ENCODE measurements at regions not wholly inside any gene's neighbourhood (a gene's known extent, or its start where the extent isn't known, plus 50 kb on each side); places are given as distances from the start of the nearest gene placed in this dataset.

DNA sequence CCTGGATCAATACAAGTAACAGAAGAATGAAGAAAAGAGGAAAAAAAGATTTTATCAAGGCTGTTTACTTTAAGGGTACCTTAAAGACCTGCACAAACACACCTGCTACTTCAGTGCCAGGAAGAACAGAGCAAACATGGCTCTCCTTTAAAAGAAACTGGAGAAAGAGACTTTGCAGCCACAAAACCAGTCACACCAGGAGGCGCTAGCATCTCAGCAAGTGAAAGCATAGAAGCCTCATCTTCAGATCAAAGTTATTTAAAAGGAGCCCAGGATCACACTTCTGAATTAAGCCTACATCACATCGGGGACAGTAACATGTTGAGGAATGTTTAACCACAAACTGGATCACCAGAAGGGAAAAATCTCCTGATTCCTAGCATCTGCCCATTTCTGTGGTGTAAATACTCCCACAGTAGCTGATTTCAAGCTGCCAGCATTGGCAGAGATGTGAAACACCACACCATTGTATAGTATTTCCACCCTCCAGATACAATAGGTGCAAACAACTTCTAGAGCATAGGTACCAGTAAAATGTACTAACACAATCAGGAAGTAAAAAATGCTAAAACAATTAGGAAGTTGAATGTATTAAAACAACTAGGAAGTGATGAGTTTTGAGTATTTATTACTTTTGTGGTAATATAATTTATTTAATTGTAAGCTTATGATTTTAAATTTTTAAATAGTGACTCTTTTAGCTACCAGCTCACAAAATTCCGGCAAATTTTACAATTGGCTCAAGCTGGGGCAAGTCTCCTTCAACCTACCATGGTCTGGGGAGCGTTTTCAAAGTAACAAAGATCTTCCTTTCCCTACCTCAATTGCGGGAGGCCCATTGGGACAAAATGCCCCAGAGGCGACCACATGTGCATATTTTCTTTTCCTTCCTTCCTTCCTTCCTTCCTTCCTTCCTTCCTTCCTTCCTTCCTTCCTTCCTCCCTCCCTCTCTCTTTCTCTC is 105.3 kb upstream of the CLDN14 start:
- Mint-ChIP-seq H3K27me3 (ENCODE audit: low read depth) (no peaks in the 10 kb centered on the region), H3K4me3 (ENCODE audit: low read depth) (no peak overlapping the region), H3K27ac (no peak overlapping the region), H3K36me3 (ENCODE audit: low read depth) (no peaks in the 10 kb centered on the region), H3K4me1 (ENCODE audit: low read depth) (peaks cover 5% of the 10 kb centered on the region), H3K9me3 (no peaks in the 10 kb centered on the region)
- intact Hi-C loops (cut with micrococcal nuclease), result no loop called here
- DNase-seq (ENCODE audit: low spot score), result no peak

DNA sequence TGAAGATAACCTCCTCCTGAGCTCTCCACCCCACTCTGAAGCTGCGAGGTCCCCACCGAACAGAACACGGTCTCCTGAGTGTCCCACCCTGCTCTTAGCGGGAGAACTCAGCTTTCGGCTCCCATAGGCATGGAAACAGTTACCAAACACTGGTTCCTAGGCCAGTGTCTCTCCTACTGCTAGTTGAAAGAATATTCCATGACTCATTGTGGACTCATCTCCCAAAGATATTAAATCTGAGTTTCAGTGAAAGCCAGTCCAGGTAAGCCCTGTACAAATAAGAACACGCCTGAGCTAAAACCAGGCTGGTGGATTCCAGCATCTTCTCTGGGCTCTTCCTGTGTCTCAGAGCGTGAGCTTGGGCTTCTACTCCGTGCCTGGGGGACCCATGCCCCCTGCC is 107.5 kb upstream of the CLDN14 start:
- H3K27ac Mint-ChIP-seq, result no peak overlapping the region
- H3K4me3 Mint-ChIP-seq (ENCODE audit: low read depth), result no peak overlapping the region
- peaks cover 5% of the 10 kb centered on the region for H3K4me1 Mint-ChIP-seq (ENCODE audit: low read depth)
- no peaks in the 10 kb centered on the region for H3K27me3 Mint-ChIP-seq (ENCODE audit: low read depth)
- no peaks in the 10 kb centered on the region for H3K36me3 Mint-ChIP-seq (ENCODE audit: low read depth)
- DNase-seq (ENCODE audit: low spot score), result no peak
- intact Hi-C loops (cut with micrococcal nuclease), result no loop called here
- H3K9me3 Mint-ChIP-seq, result no peaks in the 10 kb centered on the region

DNA sequence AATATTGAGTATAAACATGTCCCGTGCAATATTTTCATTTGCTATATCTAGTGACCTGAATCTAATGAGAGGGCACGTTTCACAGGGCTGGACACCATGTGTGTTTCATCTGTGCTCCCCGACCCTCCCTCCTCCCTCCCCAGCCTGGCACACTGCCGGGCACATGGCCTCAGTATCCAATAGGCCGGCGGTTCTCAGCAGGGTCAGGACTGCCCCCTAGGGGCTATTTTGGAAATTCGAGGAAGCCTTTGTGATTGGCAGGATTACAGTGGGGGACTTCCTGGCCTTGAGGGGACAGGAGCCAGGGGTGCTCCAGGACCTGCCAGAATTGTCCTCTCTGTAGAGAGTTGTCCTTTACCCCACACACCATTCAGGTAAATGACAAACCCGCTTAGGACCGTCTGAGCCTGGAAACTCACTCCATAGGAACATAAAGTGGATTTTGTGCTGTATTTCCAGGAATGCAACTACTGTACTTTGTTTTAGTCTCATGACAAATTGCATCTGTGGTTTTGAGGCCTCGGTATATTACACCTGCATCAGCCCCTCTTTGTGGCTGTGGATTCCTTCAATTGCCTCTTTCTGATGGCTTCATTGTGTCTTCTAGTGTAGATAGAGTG is 109.5 kb upstream of the SIM2 start:
- Mint-ChIP-seq H3K27ac (no peak overlapping the region), H3K4me1 (ENCODE audit: low read depth) (peaks cover 5% of the 10 kb centered on the region)
- intact Hi-C loops (cut with micrococcal nuclease), result loop anchor here (1.0 to 2.0 kb wide), 2 partner anchors 85 to 169 kb away; no protein-coding TSS in a partner anchor

DNA sequence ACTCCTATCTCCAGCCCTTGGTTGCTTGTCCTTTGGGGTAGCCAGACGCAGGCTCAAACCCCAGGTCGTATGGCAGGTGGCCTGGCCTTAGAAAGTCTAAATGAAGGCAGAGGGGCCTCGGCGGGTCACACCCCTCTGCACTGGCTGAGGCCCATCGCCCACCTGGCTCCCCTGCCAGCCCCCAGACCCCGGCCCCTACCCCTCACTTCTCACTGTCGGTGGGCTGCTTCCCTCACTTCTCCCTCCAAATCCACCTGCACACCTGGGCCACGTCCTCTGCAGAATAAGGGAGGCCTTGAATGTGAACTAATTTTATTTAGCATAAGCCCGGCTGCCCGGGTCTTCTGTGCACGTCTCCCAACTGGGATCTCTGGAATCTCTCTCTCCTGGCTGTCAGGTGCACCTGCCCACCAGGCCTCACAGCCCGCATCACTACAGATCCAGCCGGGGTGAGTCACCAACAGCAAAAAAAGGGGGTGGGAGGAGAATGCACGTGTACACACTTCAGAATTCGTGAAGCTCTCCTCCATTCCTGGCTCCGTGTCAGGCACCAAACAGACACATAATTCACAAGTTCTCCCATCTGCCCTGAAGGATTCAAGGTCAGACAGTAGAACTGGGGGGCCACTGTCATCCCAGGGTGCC is 107.5 kb upstream of the SIM2 start:
- intact Hi-C loops (cut with micrococcal nuclease), result no loop called here
- H3K4me3 Mint-ChIP-seq (ENCODE audit: low read depth), result no peak overlapping the region
- no peak overlapping the region for H3K27ac Mint-ChIP-seq
- DNase-seq (ENCODE audit: low spot score), result no peak
- peaks cover 2% of the 10 kb centered on the region for H3K27me3 Mint-ChIP-seq (ENCODE audit: low read depth)
- no peaks in the 10 kb centered on the region for H3K9me3 Mint-ChIP-seq
- no peaks in the 10 kb centered on the region for H3K4me1 Mint-ChIP-seq (ENCODE audit: low read depth)
- no peaks in the 10 kb centered on the region for H3K36me3 Mint-ChIP-seq (ENCODE audit: low read depth)

More for the DNA sequence above, 109.5 kb upstream of the SIM2 start:
- H3K4me3 Mint-ChIP-seq (ENCODE audit: low read depth), result no peak overlapping the region
- peak; percentile 23 for DNase-seq (ENCODE audit: low spot score)
- H3K9me3 Mint-ChIP-seq, result no peaks in the 10 kb centered on the region
- H3K36me3 Mint-ChIP-seq (ENCODE audit: low read depth), result no peaks in the 10 kb centered on the region
- no peaks in the 10 kb centered on the region for H3K27me3 Mint-ChIP-seq (ENCODE audit: low read depth)

DNA sequence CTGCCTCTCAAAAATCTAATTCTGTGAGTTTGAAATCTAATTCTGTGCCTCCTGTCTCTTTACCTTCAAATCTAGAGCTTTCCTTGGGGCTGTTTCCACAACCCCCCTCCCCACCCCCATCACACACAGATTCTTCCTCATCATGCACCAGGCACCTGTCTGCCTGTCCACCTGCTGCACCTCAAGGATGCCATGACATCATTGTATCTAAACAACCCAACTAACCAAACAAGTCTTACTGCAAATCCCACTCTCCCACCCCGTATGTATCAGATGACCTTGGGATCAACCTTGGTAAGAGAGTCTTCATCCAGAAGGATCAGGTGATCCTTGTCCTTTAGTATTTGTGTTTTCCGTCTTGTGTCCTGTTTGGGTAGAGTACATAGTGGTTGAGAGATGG is 102.7 kb upstream of the SIM2 start:
- no peak for DNase-seq (ENCODE audit: low spot score)
- H3K27ac Mint-ChIP-seq, result no peak overlapping the region
- H3K27me3 Mint-ChIP-seq (ENCODE audit: low read depth), result peaks cover 2% of the 10 kb centered on the region
- no peaks in the 10 kb centered on the region for H3K4me1 Mint-ChIP-seq (ENCODE audit: low read depth)
- no peak overlapping the region for H3K4me3 Mint-ChIP-seq (ENCODE audit: low read depth)
- intact Hi-C loops (cut with micrococcal nuclease), result no loop called here
- H3K9me3 Mint-ChIP-seq, result no peaks in the 10 kb centered on the region
- no peaks in the 10 kb centered on the region for H3K36me3 Mint-ChIP-seq (ENCODE audit: low read depth)

DNA sequence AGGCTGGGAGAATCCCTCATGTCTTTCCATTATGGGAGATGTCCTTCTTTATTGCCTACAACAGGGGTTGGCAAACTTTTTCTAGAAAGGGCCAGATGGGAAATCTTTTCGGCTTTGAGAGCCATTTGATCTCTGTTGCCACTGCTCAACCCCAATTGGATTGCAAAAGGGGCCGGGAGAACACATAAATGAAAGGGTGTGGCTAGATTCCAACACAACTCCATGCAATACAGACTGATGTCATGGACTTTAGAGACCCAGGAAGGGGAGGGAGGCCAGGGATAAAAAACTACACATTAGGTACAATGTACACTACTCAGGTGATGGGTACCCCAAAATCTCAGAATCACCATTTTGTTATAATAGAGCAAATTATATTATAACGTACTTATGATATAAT is 97.6 kb upstream of the SIM2 start:
- H3K27ac Mint-ChIP-seq, result no peak overlapping the region
- intact Hi-C loops (cut with micrococcal nuclease), result no loop called here
- H3K4me3 Mint-ChIP-seq (ENCODE audit: low read depth), result no peak overlapping the region
- H3K9me3 Mint-ChIP-seq, result no peaks in the 10 kb centered on the region
- DNase-seq (ENCODE audit: low spot score), result no peak
- no peaks in the 10 kb centered on the region for H3K36me3 Mint-ChIP-seq (ENCODE audit: low read depth)
- H3K4me1 Mint-ChIP-seq (ENCODE audit: low read depth), result no peaks in the 10 kb centered on the region
- H3K27me3 Mint-ChIP-seq (ENCODE audit: low read depth), result no peaks in the 10 kb centered on the region

DNA sequence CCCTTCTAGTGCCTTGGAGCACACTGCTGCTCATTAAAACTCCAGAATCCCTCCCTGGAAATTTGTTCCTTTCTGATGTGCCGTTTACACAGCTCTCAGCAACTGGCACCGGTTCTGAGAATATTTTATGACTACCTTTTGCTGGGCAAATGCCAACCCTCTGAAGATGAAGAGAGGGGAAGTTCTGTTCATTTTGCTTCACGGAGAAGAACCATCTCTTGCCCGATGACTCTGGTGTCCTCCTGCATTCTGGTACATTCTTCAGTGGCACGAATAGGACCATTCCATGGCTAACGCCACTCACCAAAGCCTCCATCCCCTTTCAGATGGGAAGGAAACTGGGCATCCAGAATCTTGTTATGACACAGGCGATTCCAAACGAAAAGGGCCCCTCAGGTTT is 96.2 kb upstream of the SIM2 start:
- no peaks in the 10 kb centered on the region for H3K36me3 Mint-ChIP-seq (ENCODE audit: low read depth)
- no peaks in the 10 kb centered on the region for H3K9me3 Mint-ChIP-seq
- DNase-seq (ENCODE audit: low spot score), result no peak
- no peaks in the 10 kb centered on the region for H3K4me1 Mint-ChIP-seq (ENCODE audit: low read depth)
- H3K4me3 Mint-ChIP-seq (ENCODE audit: low read depth), result no peak overlapping the region
- no peak overlapping the region for H3K27ac Mint-ChIP-seq
- H3K27me3 Mint-ChIP-seq (ENCODE audit: low read depth), result no peaks in the 10 kb centered on the region
- intact Hi-C loops (cut with micrococcal nuclease), result no loop called here

DNA sequence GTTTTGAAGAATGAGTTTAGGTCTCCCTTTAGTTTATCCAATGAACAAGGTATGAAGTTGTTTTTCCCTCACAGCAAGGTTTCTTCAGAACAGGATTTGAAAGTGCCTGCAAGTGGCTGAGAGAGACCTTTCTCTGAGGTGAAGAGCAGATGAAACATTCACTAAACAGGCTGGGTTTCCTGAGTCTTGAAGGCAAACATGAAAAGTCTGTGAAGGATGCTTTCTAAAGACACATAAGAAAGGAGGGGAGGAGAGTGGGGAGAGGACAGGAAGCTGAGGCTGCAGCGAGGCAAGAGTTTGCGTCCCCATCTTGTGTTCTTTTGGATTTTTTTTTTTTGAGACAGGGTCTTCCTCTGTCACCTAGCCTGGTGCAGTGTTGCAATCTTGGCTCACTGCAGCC is 95.7 kb upstream of the SIM2 start:
- H3K4me3 Mint-ChIP-seq (ENCODE audit: low read depth), result no peak overlapping the region
- intact Hi-C loops (cut with micrococcal nuclease), result no loop called here
- no peak overlapping the region for H3K27ac Mint-ChIP-seq
- no peaks in the 10 kb centered on the region for H3K9me3 Mint-ChIP-seq
- no peaks in the 10 kb centered on the region for H3K4me1 Mint-ChIP-seq (ENCODE audit: low read depth)
- H3K27me3 Mint-ChIP-seq (ENCODE audit: low read depth), result no peaks in the 10 kb centered on the region
- DNase-seq (ENCODE audit: low spot score), result no peak
- no peaks in the 10 kb centered on the region for H3K36me3 Mint-ChIP-seq (ENCODE audit: low read depth)

DNA sequence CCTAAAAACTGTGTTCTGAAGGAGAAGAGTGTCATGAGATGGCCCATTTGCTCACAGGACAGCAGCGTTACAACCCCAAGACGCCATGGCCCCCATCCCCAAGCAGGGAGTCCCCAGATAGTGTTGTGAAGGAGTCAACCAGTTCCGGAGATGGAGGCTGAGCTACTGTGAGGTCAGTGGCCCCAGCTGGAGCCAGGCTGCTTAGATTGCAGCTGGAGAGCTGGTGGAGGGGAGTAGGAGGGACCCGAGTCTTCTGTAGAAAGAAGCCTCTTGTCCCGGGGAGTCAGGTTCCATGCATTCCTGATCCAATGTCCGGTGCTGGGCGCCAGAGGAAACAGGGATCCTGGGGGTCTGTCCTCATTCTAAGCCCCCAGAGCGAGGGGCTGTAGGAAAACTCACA is 93.5 kb upstream of the SIM2 start:
- DNase-seq (ENCODE audit: low spot score), result no peak
- intact Hi-C loops (cut with micrococcal nuclease), result no loop called here
- no peaks in the 10 kb centered on the region for H3K36me3 Mint-ChIP-seq (ENCODE audit: low read depth)
- peaks cover 1% of the 10 kb centered on the region for H3K27me3 Mint-ChIP-seq (ENCODE audit: low read depth)
- H3K9me3 Mint-ChIP-seq, result no peaks in the 10 kb centered on the region
- H3K4me1 Mint-ChIP-seq (ENCODE audit: low read depth), result no peaks in the 10 kb centered on the region
- H3K4me3 Mint-ChIP-seq (ENCODE audit: low read depth), result no peak overlapping the region
- no peak overlapping the region for H3K27ac Mint-ChIP-seq

DNA sequence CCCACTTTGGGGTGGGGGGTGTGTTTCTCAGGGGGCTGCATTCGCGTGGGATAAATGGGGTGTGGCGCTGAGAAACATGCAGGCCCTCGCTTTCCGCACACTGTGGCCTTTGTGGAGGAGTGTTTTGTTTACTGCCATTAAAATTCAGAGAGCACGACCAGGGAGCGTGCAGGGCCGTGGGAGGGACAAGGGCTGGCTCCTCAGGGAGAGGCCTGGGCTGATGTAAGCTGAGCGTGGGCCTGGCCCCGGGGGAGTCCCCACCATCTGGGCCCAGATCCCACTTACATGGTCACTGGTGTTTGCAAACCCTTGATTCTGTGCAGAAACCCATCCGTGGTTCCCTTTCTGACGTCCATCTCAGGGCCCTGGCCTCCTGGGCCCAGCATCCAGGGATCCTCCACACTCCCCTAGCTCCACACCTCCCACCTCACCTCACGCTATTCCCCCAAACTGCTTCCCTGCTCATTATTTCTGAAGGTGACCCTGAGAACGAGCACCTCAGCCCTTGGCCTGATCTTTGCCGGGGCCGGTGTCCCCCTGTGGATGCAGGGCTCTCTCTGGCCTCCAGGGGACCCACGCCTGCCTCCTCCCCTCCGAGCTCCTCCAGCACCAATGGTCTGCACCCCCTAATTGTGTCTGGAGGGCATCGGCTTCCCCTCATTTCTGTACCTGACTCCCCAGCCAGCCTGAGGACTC is 92.5 kb upstream of the SIM2 start:
- Mint-ChIP-seq H3K9me3 (no peaks in the 10 kb centered on the region), H3K27ac (no peak overlapping the region), H3K27me3 (ENCODE audit: low read depth) (peaks cover 1% of the 10 kb centered on the region), H3K36me3 (ENCODE audit: low read depth) (no peaks in the 10 kb centered on the region), H3K4me1 (ENCODE audit: low read depth) (no peaks in the 10 kb centered on the region), H3K4me3 (ENCODE audit: low read depth) (no peak overlapping the region)
- DNase-seq (ENCODE audit: low spot score), result no peak
- intact Hi-C loops (cut with micrococcal nuclease), result no loop called here

DNA sequence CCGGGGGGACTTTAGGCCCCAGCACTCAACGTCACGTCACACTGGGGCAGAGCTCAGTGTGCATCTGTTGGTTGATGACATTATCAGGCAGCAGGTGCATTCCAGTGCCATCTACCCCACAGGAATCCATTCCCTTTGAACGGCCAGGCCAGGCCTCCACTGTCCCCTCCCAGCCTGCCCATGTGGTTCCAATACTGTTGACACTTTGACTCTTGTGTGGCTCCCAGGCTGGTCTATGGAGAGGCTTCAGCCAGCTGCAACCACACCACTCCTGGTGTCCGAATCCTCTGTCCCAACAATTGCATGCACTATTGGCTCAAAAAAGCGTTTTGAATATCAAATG is 92.0 kb upstream of the SIM2 start:
- no peaks in the 10 kb centered on the region for H3K9me3 Mint-ChIP-seq
- H3K4me3 Mint-ChIP-seq (ENCODE audit: low read depth), result no peak overlapping the region
- H3K36me3 Mint-ChIP-seq (ENCODE audit: low read depth), result no peaks in the 10 kb centered on the region
- H3K27ac Mint-ChIP-seq, result no peak overlapping the region
- H3K4me1 Mint-ChIP-seq (ENCODE audit: low read depth), result no peaks in the 10 kb centered on the region
- H3K27me3 Mint-ChIP-seq (ENCODE audit: low read depth), result peaks cover 1% of the 10 kb centered on the region
- intact Hi-C loops (cut with micrococcal nuclease), result no loop called here
- no peak for DNase-seq (ENCODE audit: low spot score)

DNA sequence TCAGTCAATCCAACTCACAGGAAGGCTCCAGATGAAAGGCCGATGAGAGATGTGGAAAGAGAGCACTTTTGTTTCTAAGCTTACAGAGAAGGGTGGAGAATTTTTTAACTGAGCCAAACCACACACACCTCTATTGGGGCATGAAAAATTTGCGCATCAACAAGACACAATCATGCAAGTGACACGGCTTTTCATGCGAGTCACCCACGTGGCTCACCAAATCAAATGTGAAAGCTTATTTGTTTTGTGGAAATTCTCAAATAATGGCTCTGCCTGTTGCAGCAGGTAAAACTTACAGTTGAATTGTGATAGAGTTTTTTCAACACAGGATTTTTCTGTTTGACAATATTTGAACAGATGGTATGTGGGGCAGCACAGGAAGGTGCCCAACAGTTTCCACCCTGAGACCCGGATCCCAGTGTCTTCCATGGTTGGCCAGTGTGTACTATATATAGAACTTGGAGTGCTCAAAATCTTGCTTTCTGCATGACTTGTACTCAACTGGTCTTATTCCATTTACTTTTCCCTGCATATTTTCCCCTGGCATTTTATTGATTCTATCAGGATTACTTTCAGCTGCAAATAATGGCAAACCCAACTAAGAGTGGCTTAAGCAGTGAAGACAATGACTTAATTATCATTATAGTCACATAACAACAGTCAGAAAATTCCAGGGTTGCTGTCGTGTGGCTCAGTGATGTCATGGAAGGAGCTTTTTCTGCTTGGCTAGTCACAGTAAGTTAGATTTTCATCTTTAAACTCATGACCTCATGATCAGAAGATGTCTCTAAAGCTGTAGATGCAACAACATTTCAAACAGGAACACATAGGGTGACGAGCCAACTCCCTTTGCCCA is 90.6 kb upstream of the SIM2 start:
- no peak for DNase-seq (ENCODE audit: low spot score)
- H3K9me3 Mint-ChIP-seq, result no peaks in the 10 kb centered on the region
- intact Hi-C loops (cut with micrococcal nuclease), result no loop called here
- no peaks in the 10 kb centered on the region for H3K36me3 Mint-ChIP-seq (ENCODE audit: low read depth)
- no peak overlapping the region for H3K27ac Mint-ChIP-seq
- H3K4me3 Mint-ChIP-seq (ENCODE audit: low read depth), result no peak overlapping the region
- peaks cover 1% of the 10 kb centered on the region for H3K27me3 Mint-ChIP-seq (ENCODE audit: low read depth)
- H3K4me1 Mint-ChIP-seq (ENCODE audit: low read depth), result no peaks in the 10 kb centered on the region

Measured in activated T-helper 2 cell treated with anti-CD3 and anti-CD28 coated beads, Interferon-gamma antibody, Interleukin-2, Interleukin-4, amounts not matched to agents 10 μg/mL and 5 μg/mL and 100 μg/mL, durations not matched to agents 14 hours and 24 hours and 36 hours (primary cell).